Liver (tissue), 3 donors: ENCODE measurements at regions not wholly inside any gene's neighbourhood (a gene's known extent, or its start where the extent isn't known, plus 50 kb on each side); places are given as distances from the start of the nearest gene placed in this dataset.

Source experiments
- GABPA ChIP-seq, 2 donors: IDR thresholded peaks in 1 of 2; conservative IDR thresholded peaks in 1 of 2; 2 replicates each; pipeline ENCODE4 v1.6.1; 2016; ENCODE audit warnings: antibody characterized with exemption in 2 of 2, mild to moderate bottlenecking in 1 of 2, moderate library complexity in 1 of 2
- HNF4A ChIP-seq, 2 donors: conservative IDR thresholded peaks; 2 replicates each; pipeline ENCODE4 v1.6.1; 2016; ENCODE audit warnings: antibody characterized with exemption in 2 of 2, mild to moderate bottlenecking in 2 of 2
- SP1 ChIP-seq: IDR thresholded peaks from 2 replicates; pipeline ENCODE4 v1.6.1; 2018; ENCODE audit warnings: antibody characterized with exemption, mild to moderate bottlenecking
- TF ChIP-seq, protein P1 (sequence below): IDR thresholded peaks from 2 replicates; pipeline ENCODE4 v1.6.1; 2016; ENCODE audit warnings: antibody characterized with exemption, mild to moderate bottlenecking
- TF ChIP-seq, protein P2 (sequence below): fragments of 150-350 bp; IDR thresholded peaks from 2 replicates; pipeline ENCODE4 v1.5.1; 2017; ENCODE audit warnings: improper control_type of control experiment, low read depth, low read length; ENCODE audit not compliant: missing input control
- donor health status: healthy.
- donor health status: healthy.

GRCh38 chr2:56801214-56801613, 617.4 kb downstream of the CCDC85A start:
- TF ChIP-seq, protein P1, sequence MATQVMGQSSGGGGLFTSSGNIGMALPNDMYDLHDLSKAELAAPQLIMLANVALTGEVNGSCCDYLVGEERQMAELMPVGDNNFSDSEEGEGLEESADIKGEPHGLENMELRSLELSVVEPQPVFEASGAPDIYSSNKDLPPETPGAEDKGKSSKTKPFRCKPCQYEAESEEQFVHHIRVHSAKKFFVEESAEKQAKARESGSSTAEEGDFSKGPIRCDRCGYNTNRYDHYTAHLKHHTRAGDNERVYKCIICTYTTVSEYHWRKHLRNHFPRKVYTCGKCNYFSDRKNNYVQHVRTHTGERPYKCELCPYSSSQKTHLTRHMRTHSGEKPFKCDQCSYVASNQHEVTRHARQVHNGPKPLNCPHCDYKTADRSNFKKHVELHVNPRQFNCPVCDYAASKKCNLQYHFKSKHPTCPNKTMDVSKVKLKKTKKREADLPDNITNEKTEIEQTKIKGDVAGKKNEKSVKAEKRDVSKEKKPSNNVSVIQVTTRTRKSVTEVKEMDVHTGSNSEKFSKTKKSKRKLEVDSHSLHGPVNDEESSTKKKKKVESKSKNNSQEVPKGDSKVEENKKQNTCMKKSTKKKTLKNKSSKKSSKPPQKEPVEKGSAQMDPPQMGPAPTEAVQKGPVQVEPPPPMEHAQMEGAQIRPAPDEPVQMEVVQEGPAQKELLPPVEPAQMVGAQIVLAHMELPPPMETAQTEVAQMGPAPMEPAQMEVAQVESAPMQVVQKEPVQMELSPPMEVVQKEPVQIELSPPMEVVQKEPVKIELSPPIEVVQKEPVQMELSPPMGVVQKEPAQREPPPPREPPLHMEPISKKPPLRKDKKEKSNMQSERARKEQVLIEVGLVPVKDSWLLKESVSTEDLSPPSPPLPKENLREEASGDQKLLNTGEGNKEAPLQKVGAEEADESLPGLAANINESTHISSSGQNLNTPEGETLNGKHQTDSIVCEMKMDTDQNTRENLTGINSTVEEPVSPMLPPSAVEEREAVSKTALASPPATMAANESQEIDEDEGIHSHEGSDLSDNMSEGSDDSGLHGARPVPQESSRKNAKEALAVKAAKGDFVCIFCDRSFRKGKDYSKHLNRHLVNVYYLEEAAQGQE = peak; percentile 13
- TF ChIP-seq, protein P2, sequence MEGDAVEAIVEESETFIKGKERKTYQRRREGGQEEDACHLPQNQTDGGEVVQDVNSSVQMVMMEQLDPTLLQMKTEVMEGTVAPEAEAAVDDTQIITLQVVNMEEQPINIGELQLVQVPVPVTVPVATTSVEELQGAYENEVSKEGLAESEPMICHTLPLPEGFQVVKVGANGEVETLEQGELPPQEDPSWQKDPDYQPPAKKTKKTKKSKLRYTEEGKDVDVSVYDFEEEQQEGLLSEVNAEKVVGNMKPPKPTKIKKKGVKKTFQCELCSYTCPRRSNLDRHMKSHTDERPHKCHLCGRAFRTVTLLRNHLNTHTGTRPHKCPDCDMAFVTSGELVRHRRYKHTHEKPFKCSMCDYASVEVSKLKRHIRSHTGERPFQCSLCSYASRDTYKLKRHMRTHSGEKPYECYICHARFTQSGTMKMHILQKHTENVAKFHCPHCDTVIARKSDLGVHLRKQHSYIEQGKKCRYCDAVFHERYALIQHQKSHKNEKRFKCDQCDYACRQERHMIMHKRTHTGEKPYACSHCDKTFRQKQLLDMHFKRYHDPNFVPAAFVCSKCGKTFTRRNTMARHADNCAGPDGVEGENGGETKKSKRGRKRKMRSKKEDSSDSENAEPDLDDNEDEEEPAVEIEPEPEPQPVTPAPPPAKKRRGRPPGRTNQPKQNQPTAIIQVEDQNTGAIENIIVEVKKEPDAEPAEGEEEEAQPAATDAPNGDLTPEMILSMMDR = no peak
- TF ChIP-seq GABPA (IDR thresholded peaks at IDR 0.05 in 1 of 2, conservative IDR thresholded peaks at IDR 0.05 in 1 of 2) (no peak), SP1 (no peak), HNF4A (conservative IDR thresholded peaks at IDR 0.05) (peak in 1 of 2 donors; percentile 55)
